Left lung (tissue), 4 donors: ENCODE measurements at regions not wholly inside any gene's neighbourhood (a gene's known extent, or its start where the extent isn't known, plus 50 kb on each side); places are given as distances from the start of the nearest gene placed in this dataset.

Experiments used
- ATAC-seq: fragments of 200-7000 bp; cut with Tn5 transposase; one replicate; pipeline ENCODE4 v1.9.1; 2020; ENCODE audit warnings: moderate library complexity
- DNase-seq, 4 donors: peaks; one replicate each; pipeline ENCODE4 v3.0.0-alpha.2; 2013 to 2020
- H3K27ac ChIP-seq, 2 donors: fragments of 200-600 bp; sonication (generic) in 1 of 2; one replicate each; pipeline versions ENCODE4 v1.5.0 to v1.8.0; 2020 to 2021
- H3K27me3 ChIP-seq, 2 donors: fragments of 200-600 bp; sonication (generic) in 1 of 2; one replicate each; pipeline versions ENCODE4 v1.5.0 to v1.8.0; 2020 to 2021
- H3K36me3 ChIP-seq, 2 donors: fragments of 200-600 bp; sonication (generic) in 1 of 2; one replicate each; pipeline versions ENCODE4 v1.5.0 to v1.8.0; 2020 to 2021
- H3K4me1 ChIP-seq, 2 donors: fragments of 200-600 bp; one replicate each; pipeline ENCODE4 v1.8.0; 2021
- H3K4me3 ChIP-seq, 2 donors: fragments of 200-600 bp; sonication (generic) in 1 of 2; one replicate each; pipeline versions ENCODE4 v1.5.0 to v1.8.0; 2020 to 2021; ENCODE audit warnings: mild to moderate bottlenecking in 1 of 2
- H3K9me3 ChIP-seq, 2 donors: fragments of 200-600 bp; sonication (generic) in 1 of 2; one replicate each; pipeline versions ENCODE4 v1.5.0 to v1.8.0; 2020 to 2021
- intact Hi-C, 2 donors: fragments of 100-400 bp; cut with DNase I; formaldehyde crosslinking; loops; one replicate each; pipeline versions ENCODE4 v1.11.2 to v1.14.2; 2022
- TF ChIP-seq, protein P1 (sequence below), 2 donors: fragments of 200-600 bp; sonication (generic) in 1 of 2; IDR thresholded peaks; one replicate each; pipeline versions ENCODE4 v1.5.0 to v1.8.0; 2021; ENCODE audit warnings: antibody characterized with exemption in 2 of 2
- donor health status: DM: no; HTN: yes; CAD: no.
- donor health status: DM: no; HTN: no; CAD: no.

DNA sequence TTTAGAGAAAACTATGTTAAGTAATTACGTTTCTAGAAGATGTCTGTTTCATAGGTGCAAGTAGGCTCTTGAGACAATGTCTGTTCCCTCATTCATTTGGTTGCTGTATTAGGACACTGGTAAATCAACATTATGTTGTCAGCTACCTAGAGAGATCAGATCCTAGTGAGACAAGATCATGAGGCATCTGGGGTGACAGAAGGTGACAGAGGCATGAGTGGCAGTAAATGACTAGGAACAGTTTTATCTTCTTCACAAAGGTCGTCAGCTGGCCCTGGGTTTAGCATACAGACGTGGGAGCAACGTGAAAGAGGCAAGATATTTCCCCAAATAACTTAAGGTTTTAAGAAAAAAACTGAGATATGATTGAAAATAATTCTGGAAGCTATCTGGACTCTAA, 1926.3 kb upstream of the WWC1 start:
- TF ChIP-seq, protein P1, sequence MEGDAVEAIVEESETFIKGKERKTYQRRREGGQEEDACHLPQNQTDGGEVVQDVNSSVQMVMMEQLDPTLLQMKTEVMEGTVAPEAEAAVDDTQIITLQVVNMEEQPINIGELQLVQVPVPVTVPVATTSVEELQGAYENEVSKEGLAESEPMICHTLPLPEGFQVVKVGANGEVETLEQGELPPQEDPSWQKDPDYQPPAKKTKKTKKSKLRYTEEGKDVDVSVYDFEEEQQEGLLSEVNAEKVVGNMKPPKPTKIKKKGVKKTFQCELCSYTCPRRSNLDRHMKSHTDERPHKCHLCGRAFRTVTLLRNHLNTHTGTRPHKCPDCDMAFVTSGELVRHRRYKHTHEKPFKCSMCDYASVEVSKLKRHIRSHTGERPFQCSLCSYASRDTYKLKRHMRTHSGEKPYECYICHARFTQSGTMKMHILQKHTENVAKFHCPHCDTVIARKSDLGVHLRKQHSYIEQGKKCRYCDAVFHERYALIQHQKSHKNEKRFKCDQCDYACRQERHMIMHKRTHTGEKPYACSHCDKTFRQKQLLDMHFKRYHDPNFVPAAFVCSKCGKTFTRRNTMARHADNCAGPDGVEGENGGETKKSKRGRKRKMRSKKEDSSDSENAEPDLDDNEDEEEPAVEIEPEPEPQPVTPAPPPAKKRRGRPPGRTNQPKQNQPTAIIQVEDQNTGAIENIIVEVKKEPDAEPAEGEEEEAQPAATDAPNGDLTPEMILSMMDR (IDR thresholded peaks at IDR 0.05) = no peak
- no peaks in the 10 kb centered on the region for H3K27me3 ChIP-seq
- intact Hi-C loops = no loop called here
- H3K4me3 ChIP-seq = no peak overlapping the region
- peaks cover 0 to 16% of the 10 kb centered on the region in 2 donors for H3K9me3 ChIP-seq
- no peak for ATAC-seq
- no peaks in the 10 kb centered on the region for H3K4me1 ChIP-seq
- DNase-seq = no peak
- no peaks in the 10 kb centered on the region for H3K36me3 ChIP-seq
- no peak overlapping the region for H3K27ac ChIP-seq

DNA sequence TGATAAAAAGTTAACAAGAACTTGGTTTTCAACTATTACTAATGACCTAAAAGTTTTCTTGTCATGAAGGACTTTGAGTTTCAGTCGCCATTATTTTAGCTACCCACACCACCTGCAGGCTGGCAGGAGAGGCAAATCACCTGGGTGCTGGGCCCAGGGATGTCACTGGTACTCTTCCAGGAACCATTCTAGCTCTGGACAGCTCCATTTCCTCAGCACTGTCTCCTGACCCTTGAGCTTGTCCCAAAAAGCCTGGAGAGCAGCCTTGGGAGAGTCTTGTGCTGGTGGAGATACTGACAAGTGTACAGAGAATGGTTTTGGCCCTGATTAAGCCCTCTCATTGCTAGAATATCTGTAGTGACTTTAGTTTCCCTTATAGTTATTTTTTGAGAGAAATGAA, 1924.1 kb upstream of the WWC1 start:
- Histone ChIP-seq H3K36me3 (no peaks in the 10 kb centered on the region), H3K9me3 (peaks cover 0 to 8% of the 10 kb centered on the region in 2 donors), H3K4me3 (no peak overlapping the region), H3K27ac (no peak overlapping the region), H3K4me1 (no peaks in the 10 kb centered on the region), H3K27me3 (no peaks in the 10 kb centered on the region)
- TF ChIP-seq, protein P1 (IDR thresholded peaks at IDR 0.05) = no peak
- ATAC-seq = no peak
- no peak for DNase-seq
- intact Hi-C loops = no loop called here

DNA sequence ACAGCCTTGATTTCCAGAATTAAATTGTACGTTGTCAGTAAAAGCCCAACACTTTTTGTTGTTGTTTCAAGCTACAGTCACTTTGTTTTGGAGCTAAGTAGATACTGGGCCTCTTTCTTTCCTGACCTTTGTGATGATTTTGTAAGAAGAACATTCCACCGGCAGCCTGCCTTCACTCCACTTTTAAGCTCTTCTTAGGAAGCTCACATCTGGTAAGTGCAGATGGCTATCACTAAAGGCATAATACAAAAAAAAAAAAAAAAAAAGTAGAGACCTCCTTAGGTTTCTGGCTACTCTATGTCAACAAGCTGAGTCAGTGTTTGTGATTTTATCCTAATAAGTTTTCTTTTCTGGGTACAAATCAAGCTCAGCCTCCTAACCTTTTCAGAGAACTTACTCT, 1922.1 kb upstream of the WWC1 start:
- Histone ChIP-seq H3K36me3 (no peaks in the 10 kb centered on the region), H3K27ac (no peak overlapping the region)
- intact Hi-C loops = no loop called here

DNA sequence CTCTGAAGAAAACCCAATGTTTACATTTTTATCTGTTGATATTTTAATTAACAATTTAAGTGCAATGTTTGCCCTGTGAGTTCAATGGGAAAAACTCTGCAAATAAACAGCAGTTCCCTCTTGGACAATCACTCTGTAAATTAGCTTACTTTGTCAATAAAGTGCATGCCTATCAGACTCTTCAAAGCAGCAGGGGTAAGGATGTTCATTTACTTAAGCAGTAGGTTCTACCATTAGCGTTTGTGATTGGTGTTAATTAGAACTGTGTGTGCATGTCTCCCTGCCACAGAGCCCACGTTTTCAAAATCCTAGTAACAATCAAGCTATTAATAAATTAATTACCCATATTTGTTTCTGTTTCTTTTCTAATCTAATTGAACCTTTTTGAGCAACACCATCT, 1921.6 kb upstream of the WWC1 start:
- Histone ChIP-seq H3K27ac (no peak overlapping the region), H3K36me3 (no peaks in the 10 kb centered on the region), H3K27me3 (no peaks in the 10 kb centered on the region), H3K4me1 (no peaks in the 10 kb centered on the region), H3K9me3 (no peaks in the 10 kb centered on the region), H3K4me3 (no peak overlapping the region)
- DNase-seq (no peak), ATAC-seq (no peak)
- intact Hi-C loops = no loop called here
- TF ChIP-seq, protein P1 (IDR thresholded peaks at IDR 0.05) = no peak

More for the DNA sequence above, 1922.1 kb upstream of the WWC1 start:
- Histone ChIP-seq H3K4me3 (no peak overlapping the region), H3K9me3 (no peaks in the 10 kb centered on the region), H3K27me3 (no peaks in the 10 kb centered on the region), H3K4me1 (no peaks in the 10 kb centered on the region)
- ATAC-seq (no peak), DNase-seq (no peak)
- TF ChIP-seq, protein P1 (IDR thresholded peaks at IDR 0.05) = no peak

DNA sequence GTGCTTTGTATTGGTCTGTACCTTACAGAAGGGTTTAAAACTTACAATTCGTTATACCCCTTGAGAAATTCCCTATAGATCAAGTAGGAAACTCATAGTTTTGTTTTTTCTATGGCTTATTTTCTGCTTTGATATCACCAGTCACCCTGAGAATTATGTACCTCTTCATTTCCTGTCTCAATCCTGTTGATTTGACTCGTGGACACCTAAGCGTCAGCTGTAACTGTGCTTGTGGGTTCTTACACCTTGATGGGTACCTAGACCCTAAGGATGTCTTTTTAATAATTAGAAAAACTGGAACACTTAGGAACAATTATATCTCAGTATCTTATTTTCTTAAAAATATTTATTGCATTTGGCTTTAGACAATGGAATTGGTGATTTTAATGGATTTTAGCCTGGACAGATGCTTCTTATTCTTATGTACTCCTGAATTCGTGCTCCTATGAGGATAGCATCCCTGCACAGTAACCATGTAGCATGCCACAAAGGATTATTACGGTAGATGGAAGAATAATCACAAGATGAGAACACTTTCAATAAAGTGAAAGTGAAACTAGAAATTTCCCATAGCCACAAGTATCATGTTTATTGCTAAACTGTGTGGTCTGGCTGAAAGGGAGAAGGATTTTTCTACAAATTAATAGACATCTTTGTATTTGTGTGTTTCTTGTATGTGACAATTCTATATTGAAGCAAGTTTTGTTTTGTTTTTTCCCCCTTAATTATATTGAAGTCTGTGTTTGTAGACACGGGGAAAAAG, 1920.3 kb upstream of the WWC1 start:
- Histone ChIP-seq H3K4me1 (no peaks in the 10 kb centered on the region), H3K9me3 (no peaks in the 10 kb centered on the region), H3K27me3 (no peaks in the 10 kb centered on the region), H3K36me3 (no peaks in the 10 kb centered on the region), H3K27ac (no peak overlapping the region), H3K4me3 (no peak overlapping the region)
- ATAC-seq (no peak), DNase-seq (no peak)
- TF ChIP-seq, protein P1 (IDR thresholded peaks at IDR 0.05) = no peak
- intact Hi-C loops = no loop called here
